Type B pancreatic cell (in vitro differentiated cells): ENCODE measurements at regions not wholly inside any gene's neighbourhood (a gene's known extent, or its start where the extent isn't known, plus 50 kb on each side); places are given as distances from the start of the nearest gene placed in this dataset.

Experiments used
- DNase-seq: peaks from one replicate; pipeline ENCODE4 v3.0.0; 2021; ENCODE audit warnings: mixed read lengths; ENCODE audit not compliant: unreplicated experiment; ENCODE audit errors: extremely low spot score
- H3K27ac Mint-ChIP-seq: 2 replicates; pipeline ENCODE4 v1.8.0; 2021; ENCODE audit warnings: mild to moderate bottlenecking, mixed read lengths
- H3K27me3 Mint-ChIP-seq: 2 replicates; pipeline ENCODE4 v1.8.0; 2021; ENCODE audit warnings: mixed read lengths
- H3K36me3 Mint-ChIP-seq: 2 replicates; pipeline ENCODE4 v1.8.0; 2021; ENCODE audit warnings: mixed read lengths
- H3K4me1 Mint-ChIP-seq: one replicate; pipeline ENCODE4 v1.8.0; 2021; ENCODE audit warnings: mixed read lengths; ENCODE audit not compliant: unreplicated experiment
- H3K4me3 Mint-ChIP-seq: 2 replicates; pipeline ENCODE4 v1.8.0; 2021; ENCODE audit warnings: mild to moderate bottlenecking, mixed read lengths
- H3K9me3 Mint-ChIP-seq: 2 replicates; pipeline ENCODE4 v1.8.0; 2021; ENCODE audit warnings: mixed read lengths
- TF ChIP-seq, protein P1 (sequence below): fragments of 200-600 bp; sonication (generic); conservative IDR thresholded peaks from 2 replicates; pipeline ENCODE4 v1.5.0; 2021; ENCODE audit warnings: antibody characterized with exemption, mild to moderate bottlenecking

DNA sequence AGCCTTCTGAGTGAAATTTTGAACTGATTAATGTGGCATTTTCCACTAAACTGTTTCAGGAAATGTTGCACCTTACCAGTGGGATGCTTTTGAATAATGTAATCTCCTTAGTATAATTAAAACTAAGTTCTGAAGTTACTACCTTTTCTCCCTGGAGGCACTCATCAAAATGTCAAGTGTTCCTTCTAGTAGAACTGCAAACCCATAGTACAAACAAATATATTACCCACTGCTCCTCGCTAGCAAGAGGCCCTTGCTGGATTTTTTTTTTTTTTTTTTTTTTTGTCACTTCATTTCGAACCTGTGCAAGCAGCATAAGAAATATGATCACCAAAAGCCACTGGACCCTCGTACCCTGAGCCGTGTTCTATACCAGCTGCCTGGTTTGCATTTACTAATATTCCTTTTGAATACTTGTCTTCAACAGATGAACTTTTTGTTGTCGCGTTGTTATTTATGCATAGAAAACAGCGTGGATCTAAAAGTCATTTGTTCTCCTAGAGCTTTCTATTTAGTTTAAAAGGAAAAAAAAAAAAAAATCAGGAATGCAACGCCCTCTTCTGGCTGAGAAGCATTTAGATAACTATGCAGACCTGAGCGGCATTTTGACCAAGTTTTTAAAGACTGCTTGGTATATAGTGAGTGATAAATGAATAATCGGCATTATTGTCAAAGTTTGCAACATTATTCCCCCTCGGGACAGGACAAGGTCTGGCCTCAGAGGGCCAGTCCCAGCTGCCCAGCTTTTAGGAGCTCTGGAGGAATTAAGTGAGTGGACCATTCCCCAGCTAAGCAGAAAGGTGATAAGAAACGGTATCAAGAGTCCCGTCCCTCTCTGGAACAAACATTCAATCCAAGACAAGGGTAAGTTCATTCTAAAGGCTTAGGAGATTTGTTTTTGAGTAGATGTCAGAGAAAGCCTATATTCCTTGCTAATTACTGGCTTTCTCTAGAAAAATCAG, 162.5 kb upstream of the KIF2A start:
- TF ChIP-seq, protein P1, sequence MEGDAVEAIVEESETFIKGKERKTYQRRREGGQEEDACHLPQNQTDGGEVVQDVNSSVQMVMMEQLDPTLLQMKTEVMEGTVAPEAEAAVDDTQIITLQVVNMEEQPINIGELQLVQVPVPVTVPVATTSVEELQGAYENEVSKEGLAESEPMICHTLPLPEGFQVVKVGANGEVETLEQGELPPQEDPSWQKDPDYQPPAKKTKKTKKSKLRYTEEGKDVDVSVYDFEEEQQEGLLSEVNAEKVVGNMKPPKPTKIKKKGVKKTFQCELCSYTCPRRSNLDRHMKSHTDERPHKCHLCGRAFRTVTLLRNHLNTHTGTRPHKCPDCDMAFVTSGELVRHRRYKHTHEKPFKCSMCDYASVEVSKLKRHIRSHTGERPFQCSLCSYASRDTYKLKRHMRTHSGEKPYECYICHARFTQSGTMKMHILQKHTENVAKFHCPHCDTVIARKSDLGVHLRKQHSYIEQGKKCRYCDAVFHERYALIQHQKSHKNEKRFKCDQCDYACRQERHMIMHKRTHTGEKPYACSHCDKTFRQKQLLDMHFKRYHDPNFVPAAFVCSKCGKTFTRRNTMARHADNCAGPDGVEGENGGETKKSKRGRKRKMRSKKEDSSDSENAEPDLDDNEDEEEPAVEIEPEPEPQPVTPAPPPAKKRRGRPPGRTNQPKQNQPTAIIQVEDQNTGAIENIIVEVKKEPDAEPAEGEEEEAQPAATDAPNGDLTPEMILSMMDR: peak; percentile 77
- H3K4me1 Mint-ChIP-seq: peaks cover 25% of the 10 kb centered on the region
- H3K4me3 Mint-ChIP-seq: peak overlapping the region; percentile 33
- H3K36me3 Mint-ChIP-seq: no peaks in the 10 kb centered on the region
- H3K27ac Mint-ChIP-seq: peak overlapping the region; percentile 6
- no peaks in the 10 kb centered on the region for H3K9me3 Mint-ChIP-seq
- H3K27me3 Mint-ChIP-seq: peaks cover 51% of the 10 kb centered on the region
- DNase-seq: no peak

DNA sequence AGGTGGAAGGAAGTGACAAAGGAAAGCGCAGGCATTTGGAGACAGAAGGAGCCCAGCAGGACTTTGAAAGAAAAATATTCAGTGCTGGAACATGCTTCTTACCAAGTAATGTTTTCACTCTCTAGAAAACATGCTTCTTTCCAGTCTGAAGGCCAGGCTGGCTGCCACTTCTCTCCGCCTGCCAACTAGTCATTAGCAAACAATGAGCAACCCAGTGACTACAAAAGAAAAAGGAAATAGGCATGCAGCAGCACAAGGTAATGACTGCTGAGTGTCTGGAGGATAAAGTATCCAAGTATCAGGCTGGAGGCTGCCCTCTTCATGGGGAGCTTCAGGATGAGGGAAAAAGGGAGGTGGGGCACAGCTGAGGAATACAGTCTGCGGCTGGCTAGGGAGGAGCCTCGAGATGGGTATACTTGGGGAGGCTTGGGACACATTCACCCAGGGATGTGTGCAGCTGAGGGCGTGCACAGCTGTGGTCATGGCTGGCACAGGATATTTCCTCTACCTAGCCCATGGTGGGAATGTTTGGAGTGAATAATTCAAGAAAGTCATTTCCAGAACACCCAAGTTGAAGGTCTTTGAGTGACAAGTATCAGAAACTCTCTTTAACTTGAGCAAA, 161.5 kb upstream of the KIF2A start:
- Mint-ChIP-seq H3K4me1 (peaks cover 19% of the 10 kb centered on the region), H3K27ac (no peak overlapping the region), H3K4me3 (no peak overlapping the region), H3K9me3 (no peaks in the 10 kb centered on the region), H3K36me3 (no peaks in the 10 kb centered on the region), H3K27me3 (peaks cover 42% of the 10 kb centered on the region)
- TF ChIP-seq, protein P1: no peak
- no peak for DNase-seq

DNA sequence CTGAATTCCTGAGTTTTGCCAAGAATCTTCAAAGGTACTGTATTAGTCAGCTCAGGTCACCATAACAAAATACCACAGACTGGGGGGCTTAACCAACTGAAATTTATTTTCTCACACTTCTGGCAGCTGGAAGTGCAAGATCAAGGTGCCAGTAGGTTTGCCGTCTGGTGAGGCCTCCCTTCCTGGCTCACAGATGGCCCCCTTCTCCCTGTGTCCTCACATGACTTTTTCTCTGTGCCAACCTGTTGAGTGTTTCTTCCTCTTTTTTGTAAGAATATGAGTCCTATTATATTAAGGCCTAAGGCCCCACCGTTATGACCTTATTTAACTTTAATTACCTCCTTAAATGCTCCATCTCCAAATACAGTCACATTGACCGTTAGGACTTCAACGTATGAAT, 156.1 kb upstream of the KIF2A start:
- Mint-ChIP-seq H3K27me3 (peaks cover 10% of the 10 kb centered on the region), H3K4me3 (no peak overlapping the region), H3K36me3 (no peaks in the 10 kb centered on the region), H3K9me3 (peaks cover 5% of the 10 kb centered on the region), H3K4me1 (no peaks in the 10 kb centered on the region), H3K27ac (no peak overlapping the region)
- TF ChIP-seq, protein P1: no peak
- DNase-seq: no peak

DNA sequence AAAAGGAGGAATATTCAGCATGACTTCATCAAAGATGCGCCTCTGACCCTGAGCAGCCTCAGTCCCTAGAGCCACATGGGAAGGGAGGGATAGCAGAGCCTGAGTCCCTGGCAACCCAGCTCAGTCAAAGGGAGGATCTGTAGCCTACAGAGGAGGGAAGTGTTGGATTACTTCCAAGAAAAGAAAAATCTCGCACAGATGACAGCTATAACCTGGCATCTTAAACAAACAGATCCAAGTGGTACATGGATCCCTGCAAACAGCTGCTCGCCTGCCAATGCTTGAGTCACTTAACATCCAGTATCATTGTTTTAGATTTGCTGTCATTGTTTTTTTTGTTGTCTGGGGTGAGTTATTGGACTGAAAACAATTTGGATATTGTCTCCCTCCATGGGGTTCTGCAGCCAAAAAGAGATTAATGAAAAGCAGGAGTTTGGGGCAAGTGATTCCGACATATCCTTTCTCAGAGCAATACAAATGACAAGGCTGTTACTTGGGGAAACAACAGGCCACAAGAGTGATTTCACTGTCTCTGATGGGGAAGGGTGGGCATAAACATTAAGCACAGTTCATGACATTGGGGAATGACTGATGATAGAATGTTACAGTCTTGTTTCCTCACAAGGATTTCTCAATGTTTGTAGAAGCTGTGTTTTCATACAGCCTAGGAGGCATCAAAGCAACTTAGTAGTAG, 153.5 kb upstream of the KIF2A start:
- no peak for DNase-seq
- Mint-ChIP-seq H3K4me1 (no peaks in the 10 kb centered on the region), H3K9me3 (peaks cover 12% of the 10 kb centered on the region), H3K36me3 (no peaks in the 10 kb centered on the region), H3K27ac (no peak overlapping the region), H3K27me3 (no peaks in the 10 kb centered on the region), H3K4me3 (no peak overlapping the region)
- TF ChIP-seq, protein P1: no peak

DNA sequence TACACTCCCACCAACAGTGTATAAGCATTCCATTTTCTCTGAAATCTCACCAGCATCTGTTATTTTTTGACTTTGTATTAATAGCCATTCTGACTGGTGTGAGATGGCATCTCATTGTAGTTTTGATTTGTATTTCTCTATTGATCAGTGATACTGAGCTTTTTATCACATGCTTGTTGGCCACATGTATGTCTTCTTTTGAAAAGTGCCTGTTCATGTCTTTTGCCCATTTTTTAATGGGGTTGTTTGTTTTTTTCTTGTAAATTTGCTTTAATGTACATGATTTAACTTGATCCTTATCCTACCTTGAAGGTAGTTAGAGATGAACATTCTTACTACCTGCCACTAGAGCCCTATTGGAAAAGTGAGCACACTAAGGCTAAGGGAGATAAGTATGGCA, 151.2 kb upstream of the KIF2A start:
- DNase-seq: no peak
- TF ChIP-seq, protein P1: no peak
- H3K4me3 Mint-ChIP-seq: no peak overlapping the region
- H3K27me3 Mint-ChIP-seq: no peaks in the 10 kb centered on the region
- H3K27ac Mint-ChIP-seq: no peak overlapping the region
- H3K9me3 Mint-ChIP-seq: peaks cover 12% of the 10 kb centered on the region
- H3K4me1 Mint-ChIP-seq: no peaks in the 10 kb centered on the region
- no peaks in the 10 kb centered on the region for H3K36me3 Mint-ChIP-seq
